Epithelial cell of prostate (primary cell): ENCODE measurements at regions not wholly inside any gene's neighbourhood (a gene's known extent, or its start where the extent isn't known, plus 50 kb on each side); places are given as distances from the start of the nearest gene placed in this dataset.
"Not testable (repeated sequence)": the region's sequence is repeated elsewhere in the genome, so short reads cannot be mapped to it uniquely, and the experiment has no call there.

Experiments used
- DNase-seq: peaks from one replicate; pipeline ENCODE4 v3.0.0-alpha.2; 2011; ENCODE audit warnings: low read depth, low spot score
- H3K27ac ChIP-seq: fragments of 450-650 bp; 2 replicates; pipeline ENCODE4 v1.5.1; 2017; ENCODE audit warnings: mild to moderate bottlenecking

DNA sequence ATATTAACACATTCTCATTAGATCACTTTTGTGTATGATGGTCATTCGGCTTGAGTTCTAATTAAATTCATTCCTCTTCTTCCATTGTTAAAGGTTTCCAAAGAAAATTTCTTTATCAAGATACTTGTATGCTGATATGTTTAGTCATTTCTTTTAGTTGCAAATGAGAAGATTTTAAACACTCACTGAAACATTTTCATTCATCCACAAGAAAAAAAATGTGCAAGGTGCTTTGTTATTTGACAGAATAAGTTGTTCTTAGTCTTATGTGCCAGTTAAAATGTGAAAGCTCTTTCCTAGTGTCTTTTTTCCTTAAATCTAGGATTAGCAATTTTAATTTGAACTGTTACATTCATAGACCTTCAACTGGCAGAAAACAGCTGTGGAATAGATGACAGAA, 727.0 kb upstream of the NEGR1 start:
- no peak for DNase-seq
- H3K27ac ChIP-seq, result no peak overlapping the region

DNA sequence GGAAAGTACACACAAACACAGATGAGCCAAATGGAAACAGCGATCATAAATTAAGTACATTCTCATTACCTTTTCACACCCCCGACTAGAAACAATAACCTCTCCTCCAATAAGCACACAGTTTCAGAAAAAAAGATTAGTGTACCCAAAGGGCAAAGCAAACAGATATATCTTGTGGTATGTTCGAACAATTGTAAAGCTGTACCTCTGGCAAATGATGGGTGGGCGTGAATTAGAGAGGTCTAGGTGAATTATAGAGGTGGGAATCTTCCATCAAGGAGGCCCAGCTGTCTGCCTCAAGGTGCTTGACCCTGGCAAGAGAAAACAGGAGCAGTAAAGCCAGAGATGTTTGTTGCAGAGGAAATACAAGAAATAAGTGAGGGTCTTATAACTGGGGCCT, 715.3 kb upstream of the NEGR1 start:
- no peak for DNase-seq
- no peak overlapping the region for H3K27ac ChIP-seq

- no peak overlapping the region for H3K27ac ChIP-seq
- DNase-seq, result no peak
Observed at GRCh38 chr1:72997041-72997440, 714.7 kb upstream of the NEGR1 start.

DNA sequence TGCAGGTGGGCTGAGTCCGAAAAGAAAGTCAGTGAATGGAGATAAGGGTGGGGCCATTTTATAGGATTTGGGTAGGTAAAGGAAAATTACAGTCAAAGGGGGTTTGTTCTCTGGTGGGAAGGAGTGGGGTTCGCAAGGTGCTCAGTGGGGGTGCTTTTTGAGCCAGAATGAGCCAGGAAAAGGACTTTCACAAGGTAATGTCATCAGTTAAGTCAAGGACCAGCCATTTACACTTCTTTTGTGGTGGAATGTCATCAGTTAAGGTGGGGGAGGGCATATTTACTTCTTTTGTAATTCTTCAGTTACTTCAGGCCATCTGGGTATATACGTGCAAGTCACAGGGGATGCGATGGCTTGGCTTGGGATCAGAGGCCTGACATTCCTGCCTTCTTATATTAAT, 705.5 kb upstream of the NEGR1 start:
- H3K27ac ChIP-seq, DNase-seq: not testable (repeated sequence)

- no peak overlapping the region for H3K27ac ChIP-seq
- DNase-seq, result no peak
Observed at GRCh38 chr1:72986591-72987290, 704.4 kb upstream of the NEGR1 start.

GRCh38 chr1:72985024-72985423, 702.7 kb upstream of the NEGR1 start:
- not testable (repeated sequence) for H3K27ac ChIP-seq, DNase-seq

DNA sequence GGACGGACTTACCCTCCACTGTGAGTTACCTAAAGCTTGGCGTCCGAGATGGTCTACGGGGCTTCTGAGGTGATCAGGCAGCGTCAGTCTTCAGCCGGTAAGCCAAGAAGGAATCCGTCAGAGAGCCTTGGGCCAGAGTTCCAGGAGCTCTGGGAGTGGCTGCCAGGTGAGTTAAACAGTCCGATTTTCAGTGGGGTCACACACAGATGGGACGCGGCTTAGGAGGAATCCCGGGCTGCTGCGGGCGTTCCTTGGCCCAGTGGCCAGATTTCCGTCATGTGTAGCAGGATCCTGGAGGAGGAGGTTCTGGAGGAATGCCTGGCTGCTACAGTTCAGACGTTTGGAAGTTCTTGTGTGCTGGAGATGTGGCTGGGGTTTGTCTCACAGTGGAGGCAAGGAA, 700.7 kb upstream of the NEGR1 start:
- not testable (repeated sequence) for DNase-seq, H3K27ac ChIP-seq

- H3K27ac ChIP-seq, result no peak overlapping the region
- DNase-seq, result no peak
Observed at GRCh38 chr1:72969461-72969860, 687.1 kb upstream of the NEGR1 start.

- no peak overlapping the region for H3K27ac ChIP-seq
- no peak for DNase-seq
Observed at GRCh38 chr1:72954943-72955342, 672.6 kb upstream of the NEGR1 start.

DNA sequence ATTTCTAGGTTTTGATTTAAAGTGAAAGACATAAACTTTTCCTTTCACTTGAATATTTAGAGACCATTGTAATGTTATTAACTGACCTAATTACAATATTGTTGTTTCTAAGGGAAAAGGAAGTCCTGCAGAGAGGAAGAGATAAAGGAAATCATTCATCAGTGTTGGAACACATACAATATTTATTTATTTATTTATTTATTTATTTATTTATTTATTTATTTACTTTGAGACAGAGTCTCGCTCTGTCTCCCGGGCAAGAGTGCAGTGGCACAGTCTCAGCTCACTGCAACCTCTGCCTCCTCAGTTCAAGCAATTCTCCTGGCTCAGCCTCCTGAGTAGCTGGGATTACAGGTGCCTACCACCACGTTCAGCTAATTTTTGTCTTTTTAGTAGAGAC, 668.6 kb upstream of the NEGR1 start:
- DNase-seq, H3K27ac ChIP-seq: not testable (repeated sequence)

DNA sequence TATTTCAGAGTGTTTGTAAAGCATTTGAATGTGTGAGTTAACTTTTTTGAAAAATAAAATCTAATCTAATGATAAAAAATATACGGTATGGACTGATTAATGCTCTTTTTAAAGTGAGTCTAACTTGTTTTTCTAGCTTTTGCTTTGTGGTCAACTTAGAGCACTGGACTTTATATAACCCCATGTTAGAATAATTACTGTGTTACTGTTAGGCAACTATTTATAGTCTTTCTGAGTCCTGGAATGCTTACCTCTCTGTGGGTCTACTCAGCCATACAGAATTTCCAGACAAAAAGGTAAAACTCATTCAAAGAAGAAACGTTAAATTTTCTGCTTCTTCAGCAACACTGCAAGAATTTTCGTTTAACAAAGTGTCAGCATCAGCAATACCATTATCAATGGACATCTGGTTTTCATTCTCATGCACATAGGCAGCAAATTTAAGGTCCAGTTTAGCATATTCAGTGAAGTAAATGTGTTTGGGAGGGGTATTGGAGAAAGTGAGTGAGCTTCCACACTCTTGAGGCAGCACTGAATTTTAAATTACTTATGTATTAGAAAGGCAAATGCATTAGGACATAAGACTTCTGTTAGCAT, 664.7 kb upstream of the NEGR1 start:
- DNase-seq, result no peak
- no peak overlapping the region for H3K27ac ChIP-seq

GRCh38 chr1:72942008-72942407, 659.7 kb upstream of the NEGR1 start:
- no peak for DNase-seq
- H3K27ac ChIP-seq, result no peak overlapping the region

- H3K27ac ChIP-seq, result no peak overlapping the region
- DNase-seq, result no peak
Observed at GRCh38 chr1:72938408-72938807, 656.1 kb upstream of the NEGR1 start.

DNA sequence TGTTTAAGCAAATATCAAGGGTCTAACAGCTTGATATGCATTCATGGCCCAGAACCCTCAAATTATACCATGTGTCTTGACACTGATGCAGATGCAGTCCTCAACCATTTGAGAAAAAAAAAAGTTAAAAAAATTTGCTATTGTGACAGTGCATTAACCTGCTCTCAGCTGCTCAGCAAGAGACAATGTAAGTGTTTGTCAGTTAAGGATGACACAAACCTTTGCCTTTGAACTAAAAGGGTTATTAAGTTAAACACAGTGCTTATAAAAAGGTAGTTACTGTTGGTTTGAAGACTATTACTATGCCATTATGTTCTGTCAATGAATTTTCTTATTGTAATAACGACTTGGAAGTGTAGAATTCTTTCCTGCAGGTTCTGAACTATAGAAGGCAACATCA, 655.6 kb upstream of the NEGR1 start:
- DNase-seq, result no peak
- H3K27ac ChIP-seq, result no peak overlapping the region

DNA sequence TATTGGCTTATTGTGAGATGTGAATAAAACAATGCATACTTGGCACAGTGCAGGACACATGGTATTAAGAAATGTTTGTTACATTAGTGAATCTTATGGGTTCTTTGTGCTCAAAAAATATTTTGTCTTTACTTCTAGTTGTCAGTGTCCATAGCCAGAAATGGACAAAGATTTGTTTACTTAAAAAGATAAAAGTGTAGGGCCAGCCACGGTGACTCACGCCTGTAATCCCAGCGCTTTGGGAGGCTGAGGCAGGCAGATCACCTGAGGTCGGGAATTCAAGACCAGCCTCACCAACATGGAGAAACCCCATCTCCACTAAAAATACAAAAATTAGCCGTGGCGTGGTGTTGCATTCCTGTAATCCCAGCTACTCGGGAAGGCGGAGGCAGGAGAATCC, 654.6 kb upstream of the NEGR1 start:
- no peak overlapping the region for H3K27ac ChIP-seq
- no peak for DNase-seq

GRCh38 chr1:72936151-72936740, 653.9 kb upstream of the NEGR1 start:
- H3K27ac ChIP-seq, result no peak overlapping the region
- DNase-seq, result no peak

- no peak overlapping the region for H3K27ac ChIP-seq
- no peak for DNase-seq
Observed at GRCh38 chr1:72932025-72932424, 649.7 kb upstream of the NEGR1 start.

DNA sequence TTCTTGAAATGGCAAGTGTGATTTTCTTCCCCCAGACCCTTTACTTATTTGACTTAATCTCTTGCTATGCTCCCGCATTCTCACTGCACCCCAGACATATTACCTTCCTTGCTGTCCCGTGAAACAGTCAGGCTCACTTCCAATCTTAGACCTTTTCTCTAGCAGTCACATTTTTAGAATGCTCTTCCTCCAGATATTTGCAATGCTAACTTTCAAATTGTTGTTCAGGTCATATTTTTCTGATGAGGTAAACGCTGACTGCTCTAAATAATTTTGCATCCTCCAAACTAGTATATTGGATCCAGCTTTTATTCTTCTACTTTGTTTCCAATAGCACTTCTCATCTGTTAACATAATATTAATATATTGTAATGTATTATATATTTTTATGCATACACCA, 648.2 kb upstream of the NEGR1 start:
- H3K27ac ChIP-seq, result no peak overlapping the region
- DNase-seq, result no peak

- DNase-seq, result no peak
- H3K27ac ChIP-seq, result no peak overlapping the region
Observed at GRCh38 chr1:72918940-72919339, 636.6 kb upstream of the NEGR1 start.

DNA sequence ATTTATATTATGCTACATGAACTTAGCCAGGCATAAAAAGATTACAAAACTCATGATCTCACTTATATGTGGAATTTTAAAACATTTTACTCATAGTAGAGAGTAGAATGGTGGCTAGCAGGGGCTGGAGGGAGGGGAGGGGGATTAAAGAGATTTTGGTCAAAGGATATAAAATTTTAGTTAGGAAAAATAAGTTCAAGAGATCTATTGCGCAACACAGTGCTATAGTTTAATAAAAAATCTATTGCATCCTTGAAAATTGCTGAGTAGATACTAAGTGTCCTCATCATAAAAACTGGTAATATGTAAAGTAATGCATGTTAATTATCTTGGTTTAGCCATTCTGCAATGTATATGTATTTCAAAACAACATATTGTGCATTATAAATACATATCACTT, 635.6 kb upstream of the NEGR1 start:
- no peak overlapping the region for H3K27ac ChIP-seq

GRCh38 chr1:72915581-72915980, 633.2 kb upstream of the NEGR1 start:
- no peak overlapping the region for H3K27ac ChIP-seq
- no peak for DNase-seq

More for the DNA sequence above, 635.6 kb upstream of the NEGR1 start:
- DNase-seq, result no peak

- H3K27ac ChIP-seq, result no peak overlapping the region
- no peak for DNase-seq
Observed at GRCh38 chr1:72911656-72912055, 629.3 kb upstream of the NEGR1 start.
